ENCODE measurements at regions not wholly inside any gene's neighbourhood (a gene's known extent, or its start where the extent isn't known, plus 50 kb on each side); places are given as distances from the start of the nearest gene placed in this dataset.
"Not testable (repeated sequence)": the region's sequence is repeated elsewhere in the genome, so short reads cannot be mapped to it uniquely, and the experiment has no call there.

DNA sequence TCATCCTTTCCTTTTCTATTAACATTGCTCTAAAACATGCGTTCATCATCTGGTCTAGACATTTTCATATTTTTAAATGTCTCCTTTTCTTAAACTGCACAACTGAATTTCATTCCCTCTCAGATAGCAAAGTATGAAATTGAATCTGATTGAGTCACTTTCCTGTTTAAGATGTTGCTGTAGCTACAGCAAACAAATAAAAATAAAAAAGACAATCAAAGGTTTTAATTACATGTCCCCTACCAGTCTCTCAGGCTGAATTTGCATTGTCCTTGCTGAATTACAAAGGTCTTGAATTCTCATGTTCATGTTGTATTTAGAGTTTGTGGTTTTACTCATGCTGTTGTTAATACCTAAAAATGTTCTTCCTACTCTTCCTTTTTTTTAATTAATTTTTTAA lies 537.9 kb upstream of the LRATD1 start:
- H3K9me3 ChIP-seq (ENCODE audit: control extremely low read depth in 1 of 3, control insufficient read depth in 2 of 3, insufficient read depth in 1 of 3, low read length in 2 of 3) = peaks cover 0 to 3% (median 0%) of the 10 kb centered on the region in 3 donors
- no peaks in the 10 kb centered on the region for H4K20me1 ChIP-seq (ENCODE audit: control insufficient read depth, insufficient read depth, low read length, poor library complexity, severe bottlenecking)
- no peaks in the 10 kb centered on the region for H3K27me3 Mint-ChIP-seq
- no peak overlapping the region for H3K9ac ChIP-seq (ENCODE audit: low read length)
- H2AFZ ChIP-seq (ENCODE audit: insufficient read depth, low read depth, low read length, poor library complexity, severe bottlenecking) = no peak overlapping the region
- no CpG with 5 or more reads among the region's 1 CpG for WGBS (ENCODE audit: insufficient coverage)
- no peak overlapping the region for H3K4me3 ChIP-seq (ENCODE audit: control extremely low read depth in 1 of 5, extremely low read depth in 1 of 5, insufficient read depth in 1 of 5, low read depth in 2 of 5, low read length in 4 of 5)
- no peak overlapping the region for H3K4me2 ChIP-seq (replicated peaks; ENCODE audit: low read depth, low read length, poor library complexity, severe bottlenecking)
- H3K9me3 Mint-ChIP-seq (ENCODE audit: insufficient read depth) = peaks cover 3% of the 10 kb centered on the region
- intact Hi-C loops (cut with micrococcal nuclease) = no loop called here
- no peak overlapping the region for H3K27ac ChIP-seq (ENCODE audit: low read length in 2 of 2)
- H3K27ac Mint-ChIP-seq = no peak overlapping the region
- no peaks in the 10 kb centered on the region for H3K27me3 ChIP-seq (replicated peaks in 1 of 4; ENCODE audit: control extremely low read depth in 1 of 4, control insufficient read depth in 3 of 4, insufficient read depth in 4 of 4, low read length in 3 of 4)
- ATAC-seq (ENCODE audit: low read depth) (no peak), DNase-seq (no peak)
- H3K36me3 ChIP-seq (replicated peaks in 1 of 2; ENCODE audit: control extremely low read depth in 1 of 2, control insufficient read depth in 1 of 2, extremely low read depth in 1 of 2, insufficient read depth in 2 of 2, low read length in 1 of 2) = no peaks in the 10 kb centered on the region
- H3K79me2 ChIP-seq (ENCODE audit: control insufficient read depth, insufficient read depth, low read length) = no peaks in the 10 kb centered on the region
- ChIA-PET POLR2A (no interaction called here), CTCF (no interaction called here)
- TF ChIP-seq EZH2 (IDR thresholded peaks at IDR 0.05; ENCODE audit: borderline replicate concordance, insufficient read depth, low read depth, low read length, poor library complexity, severe bottlenecking) (no peak), CTCF (IDR thresholded peaks at IDR 0.05) (no peak)
- H3K4me1 Mint-ChIP-seq = no peaks in the 10 kb centered on the region
- H3K4me1 ChIP-seq (ENCODE audit: control insufficient read depth in 2 of 2, insufficient read depth in 2 of 2, low read length in 2 of 2) = no peaks in the 10 kb centered on the region
- no peak overlapping the region for H3K4me3 Mint-ChIP-seq

- H3K4me3 ChIP-seq (ENCODE audit: control extremely low read depth in 1 of 5, extremely low read depth in 1 of 5, insufficient read depth in 1 of 5, low read depth in 2 of 5, low read length in 4 of 5); H3K27ac Mint-ChIP-seq; H3K36me3 ChIP-seq (replicated peaks in 1 of 2; ENCODE audit: control extremely low read depth in 1 of 2, control insufficient read depth in 1 of 2, extremely low read depth in 1 of 2, insufficient read depth in 2 of 2, low read length in 1 of 2); H3K27me3 ChIP-seq (replicated peaks in 1 of 4; ENCODE audit: control extremely low read depth in 1 of 4, control insufficient read depth in 3 of 4, insufficient read depth in 4 of 4, low read length in 3 of 4); H2AFZ ChIP-seq (ENCODE audit: insufficient read depth, low read depth, low read length, poor library complexity, severe bottlenecking); DNase-seq; H3K9me3 Mint-ChIP-seq (ENCODE audit: insufficient read depth); H3K9ac ChIP-seq (ENCODE audit: low read length); H3K9me3 ChIP-seq (ENCODE audit: control extremely low read depth in 1 of 3, control insufficient read depth in 2 of 3, insufficient read depth in 1 of 3, low read length in 2 of 3); H3K4me3 Mint-ChIP-seq; H3K27me3 Mint-ChIP-seq; intact Hi-C loops (cut with micrococcal nuclease); H3K4me1 ChIP-seq (ENCODE audit: control insufficient read depth in 2 of 2, insufficient read depth in 2 of 2, low read length in 2 of 2); H3K79me2 ChIP-seq (ENCODE audit: control insufficient read depth, insufficient read depth, low read length); POLR2A ChIA-PET; H4K20me1 ChIP-seq (ENCODE audit: control insufficient read depth, insufficient read depth, low read length, poor library complexity, severe bottlenecking); H3K4me1 Mint-ChIP-seq; ATAC-seq (ENCODE audit: low read depth); H3K4me2 ChIP-seq (replicated peaks; ENCODE audit: low read depth, low read length, poor library complexity, severe bottlenecking); CTCF ChIA-PET; H3K27ac ChIP-seq (ENCODE audit: low read length in 2 of 2): not testable (repeated sequence)
- WGBS (ENCODE audit: insufficient coverage) = 92% methylated on average over 9 of the region's 9 CpGs
Observed at GRCh38 chr2:14099101-14099500, 533.4 kb upstream of the LRATD1 start.

Data from B cell (primary cell).